ENCODE measurements at regions not wholly inside any gene's neighbourhood (a gene's known extent, or its start where the extent isn't known, plus 50 kb on each side); places are given as distances from the start of the nearest gene placed in this dataset.
"Not testable (repeated sequence)": the region's sequence is repeated elsewhere in the genome, so short reads cannot be mapped to it uniquely, and the experiment has no call there.

- H3K4me3 ChIP-seq (ENCODE audit: low read depth, low read length): no peak overlapping the region
- no peak for DNase-seq (ENCODE audit: low read depth)
- no peak for TF ChIP-seq CTCF (conservative IDR thresholded peaks at IDR 0.05; ENCODE audit: low read depth, low read length)
Observed at GRCh38 chr15:99487337-99487730, 78.5 kb upstream of the MEF2A start.

GRCh38 chr15:99492275-99492674 lies 73.5 kb upstream of the MEF2A start:
- DNase-seq (ENCODE audit: low read depth): no peak
- no peak for TF ChIP-seq CTCF (conservative IDR thresholded peaks at IDR 0.05; ENCODE audit: low read depth, low read length)
- no peak overlapping the region for H3K4me3 ChIP-seq (ENCODE audit: low read depth, low read length)

- DNase-seq (ENCODE audit: low read depth): no peak
- H3K4me3 ChIP-seq (ENCODE audit: low read depth, low read length): no peak overlapping the region
- no peak for TF ChIP-seq CTCF (conservative IDR thresholded peaks at IDR 0.05; ENCODE audit: low read depth, low read length)
Observed at GRCh38 chr15:99492716-99493115, 73.1 kb upstream of the MEF2A start.

- no peak overlapping the region for H3K4me3 ChIP-seq (ENCODE audit: low read depth, low read length)
- no peak for DNase-seq (ENCODE audit: low read depth)
- TF ChIP-seq CTCF (conservative IDR thresholded peaks at IDR 0.05; ENCODE audit: low read depth, low read length): no peak
Observed at GRCh38 chr15:99493461-99493860, 72.3 kb upstream of the MEF2A start.

- not testable (repeated sequence) for H3K4me3 ChIP-seq (ENCODE audit: low read depth, low read length); DNase-seq (ENCODE audit: low read depth)
Observed at GRCh38 chr15:99494536-99495233, 71.1 kb upstream of the MEF2A start.

- no peak overlapping the region for H3K4me3 ChIP-seq (ENCODE audit: low read depth, low read length)
- DNase-seq (ENCODE audit: low read depth): no peak
- TF ChIP-seq CTCF (conservative IDR thresholded peaks at IDR 0.05; ENCODE audit: low read depth, low read length): no peak
Observed at GRCh38 chr15:99495430-99496301, 70.1 kb upstream of the MEF2A start.

- H3K4me3 ChIP-seq (ENCODE audit: low read depth, low read length): no peak overlapping the region
- no peak for TF ChIP-seq CTCF (conservative IDR thresholded peaks at IDR 0.05; ENCODE audit: low read depth, low read length)
- DNase-seq (ENCODE audit: low read depth): no peak
Observed at GRCh38 chr15:99496302-99496629, 69.5 kb upstream of the MEF2A start.
